Retinal pigment epithelial cell (primary cell): ENCODE measurements at regions not wholly inside any gene's neighbourhood (a gene's known extent, or its start where the extent isn't known, plus 50 kb on each side); places are given as distances from the start of the nearest gene placed in this dataset.
"Not testable (repeated sequence)": the region's sequence is repeated elsewhere in the genome, so short reads cannot be mapped to it uniquely, and the experiment has no call there.

Experiments
- DNase-seq: peaks from one replicate; pipeline ENCODE4 v3.0.0-alpha.2; 2010; ENCODE audit warnings: low read depth
- H3K4me3 ChIP-seq: 2 replicates; pipeline ENCODE4 v1.5.1; 2011; ENCODE audit warnings: mild to moderate bottlenecking, low read length, control low read depth, moderate library complexity
- TF ChIP-seq, protein P1 (sequence below): conservative IDR thresholded peaks from 2 replicates; pipeline ENCODE4 v1.5.1; 2011; ENCODE audit warnings: low read depth, low read length, control low read depth, inconsistent platforms

DNA sequence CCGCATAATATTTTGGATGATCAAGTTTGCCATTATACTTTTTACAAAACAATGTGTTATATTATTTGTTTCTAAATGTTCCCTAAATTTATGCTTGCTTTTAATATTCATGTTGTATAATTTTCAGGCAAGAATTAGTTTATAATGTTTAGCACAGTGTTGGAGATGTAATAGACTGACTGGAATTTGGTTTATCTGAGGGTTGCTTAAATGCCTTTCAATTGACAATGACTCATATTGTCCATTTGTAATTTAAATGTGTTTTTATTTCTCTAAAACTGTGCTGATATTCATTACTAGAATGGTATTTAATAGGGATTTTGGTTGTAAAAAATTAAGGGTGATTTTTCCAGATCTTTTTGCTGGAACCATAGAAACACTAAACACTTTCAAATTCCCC is 788.4 kb downstream of the SLC6A15 start:
- H3K4me3 ChIP-seq = no peak overlapping the region
- TF ChIP-seq, protein P1, sequence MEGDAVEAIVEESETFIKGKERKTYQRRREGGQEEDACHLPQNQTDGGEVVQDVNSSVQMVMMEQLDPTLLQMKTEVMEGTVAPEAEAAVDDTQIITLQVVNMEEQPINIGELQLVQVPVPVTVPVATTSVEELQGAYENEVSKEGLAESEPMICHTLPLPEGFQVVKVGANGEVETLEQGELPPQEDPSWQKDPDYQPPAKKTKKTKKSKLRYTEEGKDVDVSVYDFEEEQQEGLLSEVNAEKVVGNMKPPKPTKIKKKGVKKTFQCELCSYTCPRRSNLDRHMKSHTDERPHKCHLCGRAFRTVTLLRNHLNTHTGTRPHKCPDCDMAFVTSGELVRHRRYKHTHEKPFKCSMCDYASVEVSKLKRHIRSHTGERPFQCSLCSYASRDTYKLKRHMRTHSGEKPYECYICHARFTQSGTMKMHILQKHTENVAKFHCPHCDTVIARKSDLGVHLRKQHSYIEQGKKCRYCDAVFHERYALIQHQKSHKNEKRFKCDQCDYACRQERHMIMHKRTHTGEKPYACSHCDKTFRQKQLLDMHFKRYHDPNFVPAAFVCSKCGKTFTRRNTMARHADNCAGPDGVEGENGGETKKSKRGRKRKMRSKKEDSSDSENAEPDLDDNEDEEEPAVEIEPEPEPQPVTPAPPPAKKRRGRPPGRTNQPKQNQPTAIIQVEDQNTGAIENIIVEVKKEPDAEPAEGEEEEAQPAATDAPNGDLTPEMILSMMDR = no peak
- no peak for DNase-seq

DNA sequence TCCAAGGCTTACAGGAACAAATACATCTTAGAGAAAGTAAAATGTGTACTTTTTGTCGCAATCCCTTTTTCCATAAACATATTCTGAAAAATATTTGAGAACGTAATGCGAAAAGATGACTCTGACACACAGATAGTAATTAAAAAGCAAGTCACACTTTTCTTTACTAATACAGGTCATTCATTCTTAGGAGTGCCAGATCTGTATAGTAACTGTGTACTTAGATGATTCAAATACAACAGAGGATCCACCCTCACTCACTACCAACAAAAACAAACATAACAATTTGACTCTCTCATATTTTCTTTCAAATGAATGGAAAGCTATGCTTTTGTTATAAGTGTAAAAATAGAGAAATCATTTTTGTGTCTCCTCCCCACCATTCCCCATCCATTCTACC is 795.4 kb downstream of the SLC6A15 start:
- TF ChIP-seq, protein P1 = no peak
- no peak for DNase-seq
- no peak overlapping the region for H3K4me3 ChIP-seq

DNA sequence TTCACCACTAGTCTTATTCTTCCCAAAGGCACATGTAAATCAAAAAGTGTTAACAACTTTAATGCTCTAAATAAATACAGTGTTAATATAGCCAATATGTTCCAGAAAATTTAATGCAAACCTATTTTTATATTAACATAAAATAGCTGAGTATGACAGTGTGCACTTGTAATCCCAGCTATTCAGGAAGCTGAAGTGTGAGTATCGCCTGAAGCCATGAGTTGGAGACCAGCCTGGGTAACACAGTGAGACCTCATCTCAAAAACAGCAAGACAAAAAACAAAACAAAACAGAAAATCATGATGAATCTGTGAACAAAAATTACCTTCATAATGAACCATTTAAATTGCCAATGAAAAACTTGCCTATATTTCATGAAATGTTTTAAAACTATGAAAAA is 798.9 kb downstream of the SLC6A15 start:
- H3K4me3 ChIP-seq = no peak overlapping the region
- DNase-seq = no peak
- TF ChIP-seq, protein P1 = no peak

DNA sequence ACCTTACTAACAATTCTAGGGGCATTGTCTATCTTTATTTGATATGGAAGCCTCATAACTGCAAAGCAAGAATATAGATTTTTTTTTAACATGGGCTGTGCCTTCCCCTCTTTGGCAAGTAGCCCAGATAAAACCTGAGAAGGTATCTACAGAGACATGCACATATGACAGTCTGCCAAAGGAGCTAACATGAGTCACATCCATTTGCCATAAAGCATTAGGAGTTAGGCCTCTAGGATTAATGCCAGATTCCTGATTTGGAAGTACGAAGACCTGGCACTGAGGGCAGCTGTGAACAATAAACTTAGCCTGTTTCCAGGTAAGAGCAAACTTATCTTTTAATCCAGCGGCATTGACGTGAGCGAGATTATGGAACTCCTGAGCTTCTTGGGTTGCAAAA is 808.7 kb downstream of the SLC6A15 start:
- not testable (repeated sequence) for H3K4me3 ChIP-seq, DNase-seq

DNA sequence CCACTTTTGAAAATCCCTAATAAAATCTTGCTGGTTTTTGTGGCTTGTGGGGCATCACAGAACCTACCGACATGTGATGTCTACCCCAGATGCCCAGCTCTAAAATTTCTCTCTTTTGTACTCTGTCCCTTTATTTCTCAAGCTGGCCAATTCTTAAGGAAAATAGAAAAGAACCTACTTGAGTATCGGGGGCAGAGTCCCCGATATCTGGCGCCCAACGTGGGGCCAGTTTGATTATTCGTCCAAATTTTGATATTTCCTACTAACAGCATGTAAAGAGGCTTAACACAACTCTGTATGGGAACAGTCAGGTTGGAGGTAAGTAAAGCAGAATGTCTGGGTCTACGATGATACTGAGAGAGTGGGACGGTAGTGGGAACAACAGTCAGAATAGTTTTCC is 810.6 kb downstream of the SLC6A15 start:
- not testable (repeated sequence) for DNase-seq, H3K4me3 ChIP-seq

DNA sequence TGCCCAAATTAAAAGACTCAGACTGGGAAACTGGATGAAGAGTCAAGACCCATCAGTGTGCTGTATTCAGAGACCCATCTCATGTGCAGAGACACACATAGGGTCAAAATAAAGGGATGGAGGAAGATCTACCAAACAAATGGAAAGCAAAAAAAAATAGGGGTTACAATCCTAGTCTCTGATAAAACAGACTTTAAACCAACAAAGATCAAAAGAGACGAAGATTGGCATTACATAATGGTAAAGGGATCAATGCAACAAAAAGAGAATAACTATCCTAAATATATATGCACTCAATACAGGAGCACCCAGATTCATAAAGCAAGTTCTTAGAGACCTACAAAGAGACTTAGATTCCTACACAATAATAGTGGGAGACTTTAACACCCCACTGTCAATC is 813.0 kb downstream of the SLC6A15 start:
- H3K4me3 ChIP-seq, DNase-seq: not testable (repeated sequence)

DNA sequence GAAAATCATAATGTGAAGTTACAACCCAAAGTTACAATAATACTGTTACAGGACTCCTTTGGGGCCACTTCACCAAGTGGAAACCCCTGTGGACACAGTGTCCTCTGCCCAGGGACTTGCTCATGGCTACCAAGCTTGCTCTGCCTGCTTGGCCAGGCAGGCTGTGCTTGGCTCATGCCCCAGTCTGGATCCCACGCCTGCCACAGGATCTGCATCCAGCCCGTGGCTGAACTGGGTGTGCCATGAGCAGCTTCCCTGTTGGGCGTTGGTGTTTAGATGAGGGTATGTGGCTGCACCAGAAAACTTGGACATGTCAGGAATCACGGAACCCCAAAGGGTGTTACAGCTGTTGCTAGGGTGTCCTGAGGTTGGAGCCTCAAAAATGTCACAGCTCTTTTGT is 820.9 kb downstream of the SLC6A15 start:
- TF ChIP-seq, protein P1 = no peak
- H3K4me3 ChIP-seq = no peak overlapping the region
- no peak for DNase-seq

DNA sequence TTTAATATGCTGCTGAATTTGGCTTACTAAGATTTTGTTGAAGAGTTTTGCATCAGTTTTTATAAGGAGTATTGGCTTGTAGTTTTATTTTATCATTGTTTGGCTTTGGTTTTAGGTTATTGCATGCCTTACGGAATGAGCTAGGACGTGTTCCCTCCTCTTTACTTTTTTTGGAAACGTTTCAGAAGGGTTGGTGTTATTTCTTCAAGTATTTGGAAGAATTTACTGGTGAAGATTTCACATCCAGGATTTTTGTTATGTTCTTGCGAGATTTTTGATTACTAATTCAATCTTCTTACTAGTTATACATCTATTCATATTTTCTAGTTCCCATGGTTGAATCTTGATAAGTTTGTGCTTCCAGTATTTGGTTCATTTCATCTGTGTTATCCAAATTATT is 823.2 kb downstream of the SLC6A15 start:
- H3K4me3 ChIP-seq = no peak overlapping the region
- DNase-seq = no peak
- TF ChIP-seq, protein P1 = no peak

DNA sequence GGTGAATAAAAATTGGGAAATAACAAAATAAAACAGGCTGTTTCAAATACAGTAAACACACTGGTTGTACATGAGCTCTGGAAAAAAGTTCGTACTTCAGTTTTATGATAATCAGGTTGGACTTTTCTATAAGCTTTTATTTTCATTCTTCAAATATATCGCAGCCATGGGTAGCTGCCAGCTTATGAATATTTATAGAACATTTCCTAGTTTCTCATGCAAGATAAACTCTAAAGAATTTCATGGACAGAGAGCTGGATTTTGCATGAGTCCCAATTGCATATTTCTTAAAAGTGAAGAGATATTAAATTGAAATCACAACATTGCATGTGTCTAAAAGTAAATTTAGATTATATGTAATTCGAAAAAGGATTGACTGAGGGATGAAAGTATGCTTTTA is 827.6 kb downstream of the SLC6A15 start:
- H3K4me3 ChIP-seq = no peak overlapping the region
- no peak for DNase-seq
- TF ChIP-seq, protein P1 = no peak
